Right atrium auricular region (tissue), 2 donors: ENCODE measurements at regions not wholly inside any gene's neighbourhood (a gene's known extent, or its start where the extent isn't known, plus 50 kb on each side); places are given as distances from the start of the nearest gene placed in this dataset.

Experiments
- DNase-seq: peaks from one replicate; pipeline ENCODE4 v3.0.0-alpha.2; 2019; ENCODE audit warnings: low spot score
- H3K27ac ChIP-seq, 2 donors: fragments of 200-600 bp; sonication (generic); 1 replicate in 1 of 2; 2 replicates in 1 of 2; pipeline ENCODE4 v1.5.1; 2016 to 2019
- H3K27me3 ChIP-seq, 2 donors: fragments of 200-600 bp; sonication (generic); one replicate each; pipeline versions ENCODE4 v1.5.1 to v1.6.0; 2017 to 2019
- H3K36me3 ChIP-seq: fragments of 200-600 bp; sonication (generic); one replicate; pipeline ENCODE4 v1.5.1; 2016
- H3K4me1 ChIP-seq, 2 donors: fragments of 200-600 bp; sonication (generic); one replicate each; pipeline versions ENCODE4 v1.5.1 to v1.6.0; 2017 to 2019
- H3K4me3 ChIP-seq, 2 donors: fragments of 200-600 bp; sonication (generic); 1 replicate in 1 of 2; 2 replicates in 1 of 2; pipeline ENCODE4 v1.5.1; 2017 to 2019; ENCODE audit warnings: mild to moderate bottlenecking in 1 of 2, moderate library complexity in 1 of 2
- H3K9me3 ChIP-seq, 2 donors: fragments of 200-600 bp; sonication (generic); one replicate each; pipeline ENCODE4 v1.5.1; 2019
- CTCF ChIP-seq, 2 donors: fragments of 200-600 bp; sonication (generic); IDR thresholded peaks; one replicate each; pipeline ENCODE4 v1.5.1; 2019; ENCODE audit warnings: antibody characterized with exemption in 2 of 2

GRCh38 chr9:8143677-8144076 is 344.1 kb upstream of the DMAC1 start:
- DNase-seq: no peak
- Histone ChIP-seq H3K9me3 (no peaks in the 10 kb centered on the region), H3K27ac (no peak overlapping the region), H3K27me3 (no peaks in the 10 kb centered on the region), H3K36me3 (no peaks in the 10 kb centered on the region), H3K4me1 (no peaks in the 10 kb centered on the region), H3K4me3 (no peak overlapping the region)
- no peak for TF ChIP-seq CTCF (IDR thresholded peaks at IDR 0.05)

GRCh38 chr9:8140557-8140956 is 341.0 kb upstream of the DMAC1 start:
- H3K4me3 ChIP-seq: no peak overlapping the region
- H3K27ac ChIP-seq: no peak overlapping the region
- DNase-seq: no peak
- no peaks in the 10 kb centered on the region for H3K9me3 ChIP-seq
- TF ChIP-seq CTCF (IDR thresholded peaks at IDR 0.05): no peak
- H3K4me1 ChIP-seq: no peaks in the 10 kb centered on the region
- no peaks in the 10 kb centered on the region for H3K27me3 ChIP-seq
- H3K36me3 ChIP-seq: no peaks in the 10 kb centered on the region

GRCh38 chr9:8139756-8140155 is 340.2 kb upstream of the DMAC1 start:
- TF ChIP-seq CTCF (IDR thresholded peaks at IDR 0.05): no peak
- H3K36me3 ChIP-seq: no peaks in the 10 kb centered on the region
- no peak overlapping the region for H3K4me3 ChIP-seq
- H3K9me3 ChIP-seq: no peaks in the 10 kb centered on the region
- DNase-seq: no peak
- H3K4me1 ChIP-seq: no peaks in the 10 kb centered on the region
- no peaks in the 10 kb centered on the region for H3K27me3 ChIP-seq
- H3K27ac ChIP-seq: no peak overlapping the region

- H3K36me3 ChIP-seq: no peaks in the 10 kb centered on the region
- no peak overlapping the region for H3K4me3 ChIP-seq
- H3K4me1 ChIP-seq: no peaks in the 10 kb centered on the region
- TF ChIP-seq CTCF (IDR thresholded peaks at IDR 0.05): no peak
- H3K27ac ChIP-seq: no peak overlapping the region
- no peaks in the 10 kb centered on the region for H3K27me3 ChIP-seq
- no peaks in the 10 kb centered on the region for H3K9me3 ChIP-seq
- DNase-seq: no peak
These were observed 336.9 kb upstream of the DMAC1 start for GRCh38 chr9:8136477-8136876.

- Histone ChIP-seq H3K9me3 (no peaks in the 10 kb centered on the region), H3K27me3 (no peaks in the 10 kb centered on the region), H3K36me3 (no peaks in the 10 kb centered on the region), H3K4me1 (no peaks in the 10 kb centered on the region), H3K4me3 (no peak overlapping the region), H3K27ac (no peak overlapping the region)
- DNase-seq: no peak
- TF ChIP-seq CTCF (IDR thresholded peaks at IDR 0.05): no peak
These were observed 335.1 kb upstream of the DMAC1 start for GRCh38 chr9:8134635-8135034.

GRCh38 chr9:8133606-8134005 is 334.0 kb upstream of the DMAC1 start:
- no peaks in the 10 kb centered on the region for H3K36me3 ChIP-seq
- no peak for TF ChIP-seq CTCF (IDR thresholded peaks at IDR 0.05)
- H3K9me3 ChIP-seq: no peaks in the 10 kb centered on the region
- no peaks in the 10 kb centered on the region for H3K4me1 ChIP-seq
- no peak overlapping the region for H3K27ac ChIP-seq
- DNase-seq: no peak
- H3K4me3 ChIP-seq: no peak overlapping the region
- H3K27me3 ChIP-seq: no peaks in the 10 kb centered on the region
